ENCODE measurements at regions not wholly inside any gene's neighbourhood (a gene's known extent, or its start where the extent isn't known, plus 50 kb on each side); places are given as distances from the start of the nearest gene placed in this dataset.

- TF ChIP-seq CTCF (conservative IDR thresholded peaks at IDR 0.05) (no peak), ZFX (IDR thresholded peaks at IDR 0.05) (no peak)
Measured at GRCh38 chr4:38194047-38194602, 233.9 kb downstream of the PTTG2 start.

All from C4-2B (cell line).